ENCODE measurements at regions not wholly inside any gene's neighbourhood (a gene's known extent, or its start where the extent isn't known, plus 50 kb on each side); places are given as distances from the start of the nearest gene placed in this dataset.

DNA sequence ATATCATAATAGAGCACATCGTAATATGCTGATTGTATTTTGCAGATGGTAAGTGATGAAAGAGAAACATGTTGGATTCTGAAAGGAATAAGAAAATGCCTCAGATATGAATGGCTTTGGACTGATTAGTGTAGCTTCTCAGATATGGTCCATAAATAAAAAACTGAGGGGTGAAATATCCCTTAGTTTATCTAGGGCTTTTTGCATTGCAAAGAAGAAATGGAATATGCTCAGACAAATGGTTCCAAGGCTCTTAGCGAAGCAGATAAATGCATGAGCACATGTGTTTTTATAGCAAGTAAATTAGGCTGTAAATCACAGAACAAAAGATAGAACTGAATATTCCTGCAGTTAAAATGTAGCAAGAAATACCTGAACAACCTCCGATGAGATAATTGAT, 820.9 kb upstream of the GRM7 start:
- Histone ChIP-seq H3K4me2 (ENCODE audit: low read length) (no peak overlapping the region), H4K20me1 (ENCODE audit: insufficient read depth) (no peaks in the 10 kb centered on the region), H3F3A (ENCODE audit: insufficient read depth, low read length, poor library complexity, severe bottlenecking) (no peaks in the 10 kb centered on the region), H2AFZ (ENCODE audit: low read depth, low read length) (no peak overlapping the region), H3K27me3 (ENCODE audit: insufficient read depth, low read depth, low read length) (no peaks in the 10 kb centered on the region), H3K36me3 (ENCODE audit: insufficient read depth, low read length) (no peaks in the 10 kb centered on the region), H3K9me2 (ENCODE audit: insufficient read depth, low read length) (no peaks in the 10 kb centered on the region), H3K27ac (ENCODE audit: low read length) (no peak overlapping the region), H3K9me3 (ENCODE audit: low read length) (peaks cover 6% of the 10 kb centered on the region), H3K9ac (ENCODE audit: low read length) (no peak overlapping the region), H3K79me2 (replicated peaks; ENCODE audit: insufficient read depth, low read length) (no peaks in the 10 kb centered on the region), H3K4me3 (ENCODE audit: low read length) (no peak overlapping the region)
- TF ChIP-seq EP300 (conservative IDR thresholded peaks at IDR 0.05; ENCODE audit: poor library complexity, severe bottlenecking) = no peak
- no peak for TF ChIP-seq POLR2AphosphoS5 (IDR thresholded peaks at IDR 0.05)
- no peak for TF ChIP-seq EZH2 (IDR thresholded peaks at IDR 0.05; ENCODE audit: borderline replicate concordance, insufficient read depth, low read length, poor library complexity, severe bottlenecking)
- no peak for TF ChIP-seq SMC3 (conservative IDR thresholded peaks at IDR 0.05; ENCODE audit: poor library complexity)
- TF ChIP-seq RAD21 (conservative IDR thresholded peaks at IDR 0.05) = no peak
- TF ChIP-seq MXI1 (conservative IDR thresholded peaks at IDR 0.05; ENCODE audit: poor library complexity, severe bottlenecking) = no peak
- TF ChIP-seq TAF1 (IDR thresholded peaks at IDR 0.05; ENCODE audit: low read depth) = no peak
- TF ChIP-seq, protein P1, sequence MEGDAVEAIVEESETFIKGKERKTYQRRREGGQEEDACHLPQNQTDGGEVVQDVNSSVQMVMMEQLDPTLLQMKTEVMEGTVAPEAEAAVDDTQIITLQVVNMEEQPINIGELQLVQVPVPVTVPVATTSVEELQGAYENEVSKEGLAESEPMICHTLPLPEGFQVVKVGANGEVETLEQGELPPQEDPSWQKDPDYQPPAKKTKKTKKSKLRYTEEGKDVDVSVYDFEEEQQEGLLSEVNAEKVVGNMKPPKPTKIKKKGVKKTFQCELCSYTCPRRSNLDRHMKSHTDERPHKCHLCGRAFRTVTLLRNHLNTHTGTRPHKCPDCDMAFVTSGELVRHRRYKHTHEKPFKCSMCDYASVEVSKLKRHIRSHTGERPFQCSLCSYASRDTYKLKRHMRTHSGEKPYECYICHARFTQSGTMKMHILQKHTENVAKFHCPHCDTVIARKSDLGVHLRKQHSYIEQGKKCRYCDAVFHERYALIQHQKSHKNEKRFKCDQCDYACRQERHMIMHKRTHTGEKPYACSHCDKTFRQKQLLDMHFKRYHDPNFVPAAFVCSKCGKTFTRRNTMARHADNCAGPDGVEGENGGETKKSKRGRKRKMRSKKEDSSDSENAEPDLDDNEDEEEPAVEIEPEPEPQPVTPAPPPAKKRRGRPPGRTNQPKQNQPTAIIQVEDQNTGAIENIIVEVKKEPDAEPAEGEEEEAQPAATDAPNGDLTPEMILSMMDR (IDR thresholded peaks at IDR 0.05; ENCODE audit: poor library complexity, severe bottlenecking) = no peak
- TF ChIP-seq, protein P2, sequence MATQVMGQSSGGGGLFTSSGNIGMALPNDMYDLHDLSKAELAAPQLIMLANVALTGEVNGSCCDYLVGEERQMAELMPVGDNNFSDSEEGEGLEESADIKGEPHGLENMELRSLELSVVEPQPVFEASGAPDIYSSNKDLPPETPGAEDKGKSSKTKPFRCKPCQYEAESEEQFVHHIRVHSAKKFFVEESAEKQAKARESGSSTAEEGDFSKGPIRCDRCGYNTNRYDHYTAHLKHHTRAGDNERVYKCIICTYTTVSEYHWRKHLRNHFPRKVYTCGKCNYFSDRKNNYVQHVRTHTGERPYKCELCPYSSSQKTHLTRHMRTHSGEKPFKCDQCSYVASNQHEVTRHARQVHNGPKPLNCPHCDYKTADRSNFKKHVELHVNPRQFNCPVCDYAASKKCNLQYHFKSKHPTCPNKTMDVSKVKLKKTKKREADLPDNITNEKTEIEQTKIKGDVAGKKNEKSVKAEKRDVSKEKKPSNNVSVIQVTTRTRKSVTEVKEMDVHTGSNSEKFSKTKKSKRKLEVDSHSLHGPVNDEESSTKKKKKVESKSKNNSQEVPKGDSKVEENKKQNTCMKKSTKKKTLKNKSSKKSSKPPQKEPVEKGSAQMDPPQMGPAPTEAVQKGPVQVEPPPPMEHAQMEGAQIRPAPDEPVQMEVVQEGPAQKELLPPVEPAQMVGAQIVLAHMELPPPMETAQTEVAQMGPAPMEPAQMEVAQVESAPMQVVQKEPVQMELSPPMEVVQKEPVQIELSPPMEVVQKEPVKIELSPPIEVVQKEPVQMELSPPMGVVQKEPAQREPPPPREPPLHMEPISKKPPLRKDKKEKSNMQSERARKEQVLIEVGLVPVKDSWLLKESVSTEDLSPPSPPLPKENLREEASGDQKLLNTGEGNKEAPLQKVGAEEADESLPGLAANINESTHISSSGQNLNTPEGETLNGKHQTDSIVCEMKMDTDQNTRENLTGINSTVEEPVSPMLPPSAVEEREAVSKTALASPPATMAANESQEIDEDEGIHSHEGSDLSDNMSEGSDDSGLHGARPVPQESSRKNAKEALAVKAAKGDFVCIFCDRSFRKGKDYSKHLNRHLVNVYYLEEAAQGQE (IDR thresholded peaks at IDR 0.05; ENCODE audit: borderline replicate concordance) = no peak

DNA sequence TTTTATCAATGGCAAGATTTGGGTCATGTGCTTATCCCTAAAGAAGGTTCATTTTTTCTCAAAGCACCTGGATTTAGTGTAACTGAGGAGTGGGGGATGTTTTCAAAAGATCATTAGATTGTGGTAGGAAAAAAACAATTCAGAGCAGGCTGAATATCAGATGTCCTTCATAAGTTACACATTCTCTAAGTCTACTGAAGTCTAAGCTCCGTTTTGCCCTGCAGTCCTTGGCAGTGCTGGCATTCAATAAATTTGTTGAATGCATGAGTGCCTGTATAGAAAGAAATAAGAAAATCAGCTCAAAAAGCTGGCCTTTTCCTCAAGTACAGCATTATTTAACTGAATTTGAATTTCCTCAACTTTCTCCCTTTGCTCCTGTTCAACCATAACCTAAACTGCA, 819.0 kb upstream of the GRM7 start:
- no peaks in the 10 kb centered on the region for H3K9me2 ChIP-seq (ENCODE audit: insufficient read depth, low read length)

More for the DNA sequence above, 819.0 kb upstream of the GRM7 start:
- H2AFZ ChIP-seq (ENCODE audit: low read depth, low read length) = no peak overlapping the region
- no peak overlapping the region for H3K9ac ChIP-seq (ENCODE audit: low read length)
- H3F3A ChIP-seq (ENCODE audit: insufficient read depth, low read length, poor library complexity, severe bottlenecking) = no peaks in the 10 kb centered on the region
- no peak overlapping the region for H3K27ac ChIP-seq (ENCODE audit: low read length)
- no peaks in the 10 kb centered on the region for H3K27me3 ChIP-seq (ENCODE audit: insufficient read depth, low read depth, low read length)
- TF ChIP-seq, protein P1 (IDR thresholded peaks at IDR 0.05; ENCODE audit: poor library complexity, severe bottlenecking) = no peak
- TF ChIP-seq TAF1 (IDR thresholded peaks at IDR 0.05; ENCODE audit: low read depth) (no peak), EP300 (conservative IDR thresholded peaks at IDR 0.05; ENCODE audit: poor library complexity, severe bottlenecking) (no peak), POLR2AphosphoS5 (IDR thresholded peaks at IDR 0.05) (no peak), MXI1 (conservative IDR thresholded peaks at IDR 0.05; ENCODE audit: poor library complexity, severe bottlenecking) (no peak), SMC3 (conservative IDR thresholded peaks at IDR 0.05; ENCODE audit: poor library complexity) (no peak), EZH2 (IDR thresholded peaks at IDR 0.05; ENCODE audit: borderline replicate concordance, insufficient read depth, low read length, poor library complexity, severe bottlenecking) (no peak), RAD21 (conservative IDR thresholded peaks at IDR 0.05) (no peak)
- TF ChIP-seq, protein P2 (IDR thresholded peaks at IDR 0.05; ENCODE audit: borderline replicate concordance) = no peak
- H3K4me2 ChIP-seq (ENCODE audit: low read length) = no peak overlapping the region
- H3K4me3 ChIP-seq (ENCODE audit: low read length) = no peak overlapping the region
- H3K9me3 ChIP-seq (ENCODE audit: low read length) = peaks cover 5% of the 10 kb centered on the region
- H3K36me3 ChIP-seq (ENCODE audit: insufficient read depth, low read length) = no peaks in the 10 kb centered on the region
- no peaks in the 10 kb centered on the region for H3K79me2 ChIP-seq (replicated peaks; ENCODE audit: insufficient read depth, low read length)
- no peaks in the 10 kb centered on the region for H4K20me1 ChIP-seq (ENCODE audit: insufficient read depth)
